NCI-H1417 (cell line): ENCODE measurements at regions not wholly inside any gene's neighbourhood (a gene's known extent, or its start where the extent isn't known, plus 50 kb on each side); places are given as distances from the start of the nearest gene placed in this dataset.
"Not testable (repeated sequence)": the region's sequence is repeated elsewhere in the genome, so short reads cannot be mapped to it uniquely, and the experiment has no call there.

Experiments used
- DNase-seq, 3 experiments: peaks; one replicate each; lab custom pipeline; 2025; lab: John Stamatoyannopoulos, UW

DNA sequence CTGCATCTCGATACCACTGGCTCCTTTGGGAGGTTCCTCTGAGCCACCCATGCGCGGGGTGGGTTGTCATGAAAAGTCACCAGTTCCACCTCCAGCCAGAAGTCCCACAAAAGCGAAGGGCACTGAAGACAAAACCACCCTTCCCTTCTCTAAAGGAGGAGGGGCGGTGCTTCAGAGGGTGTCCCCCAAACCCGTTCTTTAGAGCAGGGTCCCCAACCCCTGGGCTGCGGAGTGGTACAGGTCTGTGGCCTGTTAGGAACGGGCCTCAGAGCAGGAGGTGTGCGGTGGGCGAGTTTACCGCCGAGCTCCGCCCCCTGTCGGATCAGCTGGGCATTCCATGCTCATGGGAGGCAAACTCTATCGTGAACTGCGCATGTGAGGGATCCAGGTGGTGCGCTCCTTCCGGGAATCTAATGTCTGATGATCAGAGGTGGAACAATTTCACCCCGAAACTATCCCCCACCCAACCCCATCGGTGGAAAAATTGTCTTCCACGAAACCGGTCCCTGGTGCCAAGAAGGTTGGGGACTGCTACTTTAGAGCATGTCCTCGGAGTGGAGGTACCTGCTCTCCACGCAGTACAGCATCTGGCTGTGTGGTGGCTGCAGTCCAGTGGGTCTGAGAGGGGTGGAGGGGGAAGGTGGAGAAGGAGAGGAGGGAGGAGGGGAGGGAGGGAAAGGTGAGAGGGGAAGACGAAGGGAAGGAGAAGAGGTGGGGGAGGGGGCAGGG lies 72.9 kb upstream of the SEPTIN5 start:
- DNase-seq = no peak

DNA sequence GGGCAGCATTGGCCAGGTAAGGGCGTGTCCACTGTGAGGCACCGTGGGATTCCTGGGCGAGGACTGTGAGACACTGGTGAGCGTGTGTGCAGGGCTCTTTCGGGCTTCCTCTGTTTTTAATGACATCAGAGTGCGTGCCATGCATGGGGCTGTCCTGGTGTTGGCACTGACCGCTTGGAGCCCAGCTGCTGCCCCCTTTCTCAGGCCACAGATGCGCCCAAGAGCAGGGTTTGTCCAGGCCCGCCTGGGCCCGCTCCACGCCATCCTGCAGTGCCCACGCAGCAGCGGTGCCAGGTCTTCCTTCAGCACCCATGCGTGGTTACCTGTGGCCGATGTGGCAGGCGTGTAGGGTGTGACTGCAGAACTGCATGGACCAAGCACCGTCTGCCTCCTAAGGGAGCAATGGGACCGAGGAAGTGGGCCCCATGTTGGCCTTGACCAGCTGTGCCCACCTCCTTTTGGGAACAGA lies 72.3 kb upstream of the SEPTIN5 start:
- no peak for DNase-seq

DNA sequence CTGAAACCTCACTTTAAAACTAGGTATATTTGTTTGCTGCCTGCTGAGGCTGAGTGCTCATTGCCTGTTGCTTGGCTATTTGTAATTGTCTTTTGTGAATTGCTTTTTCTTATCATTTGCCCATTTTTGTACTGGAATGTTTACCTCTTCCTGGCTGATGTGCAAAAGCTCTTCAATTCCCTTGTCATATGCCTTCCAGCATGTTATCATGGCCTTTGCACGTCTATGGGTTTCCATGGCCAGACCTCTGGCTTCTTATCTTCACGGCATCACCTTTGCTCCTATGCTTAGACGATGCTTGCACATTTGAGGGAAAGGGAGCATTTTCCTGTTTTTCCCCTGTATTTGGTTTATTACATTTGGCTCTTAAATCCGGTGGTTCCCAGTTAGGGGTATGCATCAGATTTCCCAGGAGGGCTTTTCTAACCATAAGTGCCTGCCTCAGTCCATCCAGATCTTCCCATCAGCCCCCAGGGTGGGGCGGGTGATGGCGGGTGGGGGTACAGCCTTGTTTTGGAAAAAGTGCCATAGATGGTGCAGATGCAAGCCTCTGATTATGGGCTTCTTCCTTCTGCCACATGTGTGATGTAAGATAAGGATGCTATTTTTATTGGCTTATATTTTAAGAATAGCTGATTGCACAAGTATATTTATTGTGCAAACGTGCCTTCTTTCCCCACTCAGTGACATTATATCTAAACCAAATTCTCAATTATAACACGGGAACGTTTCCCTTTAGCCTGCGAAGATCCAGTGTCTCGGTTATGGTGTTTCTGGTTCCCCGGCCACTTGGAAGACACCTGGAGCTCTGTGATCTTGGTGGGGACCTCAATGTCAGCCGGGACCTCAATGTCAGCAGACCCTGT lies 70.6 kb upstream of the SEPTIN5 start:
- no peak for DNase-seq

DNA sequence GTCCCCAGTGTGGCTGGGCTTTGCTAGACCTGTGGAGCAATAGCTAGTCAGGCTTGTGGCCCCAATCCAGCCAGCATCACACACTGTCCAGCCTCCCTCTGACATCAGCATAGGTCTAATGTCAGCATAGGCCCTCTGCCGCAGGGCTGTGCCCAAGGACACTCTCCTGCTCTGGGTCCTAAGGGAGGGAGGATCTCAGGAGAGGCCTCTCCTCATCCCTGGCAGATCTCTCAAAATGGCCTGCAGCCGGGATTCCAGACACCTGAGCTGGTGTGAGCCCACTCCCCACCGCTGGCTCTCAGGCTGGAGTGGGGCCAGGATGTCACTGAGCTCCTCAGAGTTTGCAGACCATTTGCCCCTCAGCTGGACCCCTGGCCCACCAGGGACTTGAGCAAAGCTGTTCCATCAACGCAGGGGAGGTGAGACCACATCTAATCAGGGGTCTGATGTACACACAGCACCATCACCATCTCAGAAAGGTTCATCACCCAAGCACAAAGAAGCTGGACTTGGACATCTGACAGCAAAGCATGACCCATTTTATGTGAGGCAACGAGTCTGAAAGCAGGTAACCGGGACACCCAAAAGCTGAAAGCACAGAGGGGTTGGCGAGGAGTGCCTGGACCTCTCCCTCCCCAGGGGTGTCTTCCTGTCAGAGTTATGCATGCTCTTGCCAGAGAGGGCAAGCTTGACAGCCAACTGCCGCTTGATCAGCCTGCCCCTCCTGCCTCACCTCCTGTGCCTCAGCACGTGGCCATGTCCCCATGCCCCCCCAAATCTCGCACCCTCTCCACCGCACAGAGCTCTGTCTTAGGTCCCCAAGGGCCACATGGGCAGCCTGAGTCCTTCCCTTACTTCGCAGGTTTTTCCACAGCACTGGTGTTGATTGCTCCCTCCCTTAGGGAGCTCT lies 69.7 kb upstream of the SEPTIN5 start:
- DNase-seq = no peak

DNA sequence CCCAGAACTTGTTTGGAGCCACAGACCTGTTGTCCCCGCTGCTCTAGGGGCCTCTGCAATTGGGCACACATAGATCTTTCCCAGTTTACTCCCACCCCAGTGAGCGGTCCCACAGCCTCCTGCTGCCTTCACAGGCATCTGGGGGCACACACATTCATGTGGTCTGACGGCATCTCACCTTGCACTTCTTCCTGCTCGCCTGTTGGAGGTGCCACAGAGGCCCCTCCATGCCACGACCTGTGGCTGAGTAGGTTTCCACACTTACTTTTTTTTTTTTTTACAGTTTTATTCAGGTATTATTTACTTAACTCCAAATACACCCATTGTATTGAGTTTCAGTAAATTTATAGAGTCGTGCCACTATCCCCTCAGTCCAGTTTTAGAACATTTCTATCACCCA lies 68.9 kb upstream of the SEPTIN5 start:
- DNase-seq = no peak

DNA sequence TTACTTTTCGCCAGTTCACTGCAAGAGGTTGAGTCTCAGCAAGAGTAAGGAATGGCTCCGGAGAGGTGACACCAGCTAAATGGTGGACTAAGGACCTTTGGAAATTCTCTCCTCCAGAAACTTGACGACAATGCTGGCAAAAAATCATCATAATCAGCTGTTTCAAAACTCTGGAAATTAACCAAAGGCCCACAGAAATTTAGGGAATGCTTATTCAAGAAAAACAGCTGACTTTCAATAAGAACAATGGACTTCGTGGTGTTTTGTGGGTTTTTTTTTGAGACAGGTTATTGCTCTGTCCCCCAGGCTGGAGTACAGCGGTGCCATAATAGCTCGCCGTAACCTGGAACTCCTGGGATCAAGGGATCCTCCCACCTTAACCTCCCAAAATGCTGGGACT lies 68.4 kb upstream of the SEPTIN5 start:
- no peak for DNase-seq

DNA sequence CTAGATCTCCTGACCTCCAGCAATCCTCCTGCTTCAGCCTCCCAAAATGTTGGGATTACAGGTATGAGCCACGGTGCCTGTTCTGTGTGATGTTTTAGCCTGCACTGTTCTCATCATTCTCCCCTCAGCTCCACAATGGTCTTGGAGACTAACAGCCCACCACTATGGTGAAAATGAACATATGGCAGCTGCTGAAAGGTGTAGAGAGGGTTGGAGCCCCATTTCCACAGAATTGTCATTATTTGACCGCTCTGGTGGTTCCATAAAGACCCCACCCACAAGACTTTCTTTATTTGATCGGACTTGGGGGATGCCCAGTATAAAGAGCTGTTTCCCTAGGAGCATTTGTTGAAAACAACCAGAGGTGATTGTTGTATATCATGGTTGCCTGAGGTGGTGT lies 67.9 kb upstream of the SEPTIN5 start:
- DNase-seq = no peak

DNA sequence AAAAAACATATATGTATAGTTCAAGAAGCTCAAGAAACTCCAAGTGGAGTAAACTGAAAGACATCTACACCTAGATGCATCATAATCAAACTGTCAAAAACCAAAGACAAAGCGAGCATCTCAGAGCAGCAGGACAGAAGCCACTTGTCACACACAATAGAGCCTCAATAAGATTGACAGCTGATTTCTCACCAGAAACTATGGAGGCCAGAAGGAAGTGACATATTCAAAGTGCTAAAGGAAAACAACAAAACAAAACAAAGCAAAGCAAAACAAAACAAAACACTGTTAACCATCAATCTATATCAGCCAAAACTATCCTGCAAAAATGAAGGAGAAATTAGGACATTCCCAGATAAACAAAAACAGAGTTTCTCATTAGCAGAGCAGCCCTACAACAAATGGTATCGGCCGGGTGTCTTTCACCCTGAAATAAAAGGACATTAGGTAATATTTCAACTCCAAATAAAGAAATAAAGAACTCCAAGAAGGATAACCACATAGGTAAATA lies 65.8 kb upstream of the SEPTIN5 start:
- no peak for DNase-seq

DNA sequence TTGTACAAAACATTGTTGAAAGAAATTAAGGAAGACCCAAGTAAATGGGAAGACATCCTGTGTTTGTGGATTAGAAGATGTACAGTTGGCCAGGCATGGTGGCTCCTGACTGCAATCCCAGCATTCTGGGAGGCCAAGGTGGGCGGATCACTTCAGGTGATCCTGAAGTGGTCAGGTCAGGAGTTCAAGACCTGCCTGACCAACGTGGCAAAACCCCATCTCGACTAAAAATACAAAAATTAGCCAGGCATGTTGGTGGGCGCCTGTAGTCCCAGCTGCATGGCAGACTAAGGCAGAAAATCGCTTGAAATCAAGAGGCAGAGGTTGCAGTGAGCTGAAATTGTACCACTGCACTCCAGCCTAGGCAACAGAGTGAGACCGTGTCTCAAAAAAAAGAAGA lies 62.0 kb upstream of the SEPTIN5 start:
- no peak for DNase-seq

DNA sequence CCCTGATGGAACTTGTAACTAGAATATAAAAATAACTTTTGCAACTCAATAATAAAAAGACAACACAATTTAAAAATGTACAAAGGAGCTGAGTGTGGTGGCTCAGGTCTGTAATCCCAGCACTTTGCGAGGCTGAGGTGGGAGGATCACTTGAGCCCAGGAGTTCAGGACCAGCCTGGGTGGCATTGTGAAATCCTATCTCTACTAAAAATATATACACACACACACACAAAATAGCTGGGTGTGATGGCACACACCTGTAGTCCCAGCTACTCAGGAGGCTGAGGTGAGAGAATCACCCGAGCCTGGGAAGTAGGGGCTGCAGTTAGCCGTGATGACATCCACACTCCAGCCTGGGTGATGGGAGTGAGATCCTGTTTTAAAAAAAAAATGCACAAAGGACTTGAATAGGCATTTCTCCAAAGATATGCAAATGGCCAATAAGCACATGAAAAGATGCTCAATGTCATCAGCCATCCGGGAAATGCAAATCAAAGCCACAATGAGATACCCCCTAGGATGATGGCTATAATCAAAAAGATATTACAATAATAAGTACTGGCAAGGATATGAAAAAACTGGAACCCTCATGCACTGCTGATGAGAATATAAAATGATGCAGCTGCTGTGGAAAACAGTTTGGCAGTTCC lies 59.8 kb upstream of the SEPTIN5 start:
- no peak for DNase-seq

DNA sequence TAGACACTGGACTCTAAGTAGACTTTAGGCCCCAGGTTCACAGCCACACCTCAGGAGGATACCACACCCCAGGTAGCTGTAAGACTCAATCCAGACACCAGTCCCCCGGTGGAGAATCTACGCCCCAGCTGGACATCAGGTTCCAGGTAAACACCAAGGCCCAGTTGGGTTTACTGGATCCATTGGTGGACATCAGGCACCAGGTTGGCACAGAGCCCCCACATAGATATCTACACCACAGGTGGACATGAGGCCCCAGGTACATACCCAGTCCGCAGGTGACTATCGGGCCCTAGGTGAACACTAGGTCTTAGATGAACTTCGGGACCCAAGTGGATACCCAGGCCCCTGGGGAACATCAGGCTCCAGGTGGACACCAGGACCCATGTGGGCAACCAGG lies 58.9 kb upstream of the SEPTIN5 start:
- DNase-seq = no peak

DNA sequence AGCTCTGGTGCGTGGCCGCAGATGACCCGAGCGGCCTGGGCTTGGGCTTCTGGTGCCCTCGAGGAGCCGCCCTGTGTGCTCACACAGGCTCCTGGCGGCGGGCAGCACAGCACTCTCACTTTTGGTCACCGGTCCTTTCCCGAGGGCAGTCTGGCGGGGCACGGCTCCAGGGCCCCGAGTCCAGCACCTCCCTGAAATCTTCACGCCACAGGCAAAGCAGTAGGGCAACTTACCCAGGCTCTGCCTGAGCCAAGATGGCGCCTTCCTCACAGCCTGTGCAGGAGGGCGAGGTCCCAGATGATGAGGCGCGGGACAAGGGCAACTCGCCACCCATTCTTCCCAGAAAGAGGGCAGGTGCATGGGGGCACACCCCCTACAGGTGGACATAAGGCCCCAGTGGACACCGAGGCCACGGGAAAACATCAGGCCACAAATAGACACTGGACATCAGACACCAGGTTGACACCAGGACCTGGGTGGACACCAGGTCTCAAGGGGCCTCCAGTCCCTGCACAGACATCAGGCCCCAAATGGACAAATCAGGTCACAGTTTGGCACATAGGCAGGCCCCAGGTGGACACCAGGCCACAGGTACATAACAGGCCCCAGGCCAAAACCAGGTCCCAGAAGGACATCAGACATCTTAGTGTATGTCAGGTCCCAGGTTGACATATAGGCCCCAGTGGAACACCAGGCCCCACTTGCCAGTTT lies 57.6 kb upstream of the SEPTIN5 start:
- no peak for DNase-seq

DNA sequence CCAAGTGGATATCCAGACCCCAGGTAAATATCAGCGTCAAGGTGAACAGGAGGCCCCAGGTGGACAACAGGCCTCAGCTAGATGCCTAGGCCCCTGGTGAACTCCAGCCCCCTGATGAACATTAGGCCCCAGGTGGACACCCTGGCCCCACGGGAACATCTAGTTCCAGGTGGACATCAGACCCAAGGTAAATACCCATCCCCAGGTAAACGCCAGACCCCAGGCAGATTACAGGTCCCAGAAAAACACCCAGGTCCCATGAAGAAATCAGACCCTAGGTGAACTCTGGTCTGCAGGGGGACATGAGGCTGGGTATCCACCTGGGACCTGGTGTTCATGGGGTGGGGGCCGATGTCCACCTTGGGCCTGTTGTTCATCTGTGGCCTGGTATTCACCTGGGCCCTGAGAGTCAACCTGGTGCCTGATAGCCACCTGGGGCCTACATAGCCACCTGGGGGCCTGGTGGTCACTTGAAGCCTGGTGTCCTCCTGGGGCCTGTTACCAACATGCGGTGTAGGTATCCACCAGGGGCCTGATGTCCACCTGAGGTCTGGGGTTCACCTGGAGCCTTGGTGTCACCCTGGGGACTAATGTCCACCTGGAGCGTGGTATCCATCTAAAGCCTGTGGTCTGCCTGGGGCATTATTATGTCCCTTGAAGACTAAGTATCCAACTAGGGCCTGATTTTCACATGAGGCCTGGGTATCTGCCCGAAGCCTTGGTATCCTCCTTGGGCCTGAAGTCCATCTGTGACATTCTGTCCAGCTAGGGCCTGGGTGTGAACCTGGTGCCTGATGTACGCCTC lies 56.8 kb upstream of the SEPTIN5 start:
- no peak for DNase-seq

DNA sequence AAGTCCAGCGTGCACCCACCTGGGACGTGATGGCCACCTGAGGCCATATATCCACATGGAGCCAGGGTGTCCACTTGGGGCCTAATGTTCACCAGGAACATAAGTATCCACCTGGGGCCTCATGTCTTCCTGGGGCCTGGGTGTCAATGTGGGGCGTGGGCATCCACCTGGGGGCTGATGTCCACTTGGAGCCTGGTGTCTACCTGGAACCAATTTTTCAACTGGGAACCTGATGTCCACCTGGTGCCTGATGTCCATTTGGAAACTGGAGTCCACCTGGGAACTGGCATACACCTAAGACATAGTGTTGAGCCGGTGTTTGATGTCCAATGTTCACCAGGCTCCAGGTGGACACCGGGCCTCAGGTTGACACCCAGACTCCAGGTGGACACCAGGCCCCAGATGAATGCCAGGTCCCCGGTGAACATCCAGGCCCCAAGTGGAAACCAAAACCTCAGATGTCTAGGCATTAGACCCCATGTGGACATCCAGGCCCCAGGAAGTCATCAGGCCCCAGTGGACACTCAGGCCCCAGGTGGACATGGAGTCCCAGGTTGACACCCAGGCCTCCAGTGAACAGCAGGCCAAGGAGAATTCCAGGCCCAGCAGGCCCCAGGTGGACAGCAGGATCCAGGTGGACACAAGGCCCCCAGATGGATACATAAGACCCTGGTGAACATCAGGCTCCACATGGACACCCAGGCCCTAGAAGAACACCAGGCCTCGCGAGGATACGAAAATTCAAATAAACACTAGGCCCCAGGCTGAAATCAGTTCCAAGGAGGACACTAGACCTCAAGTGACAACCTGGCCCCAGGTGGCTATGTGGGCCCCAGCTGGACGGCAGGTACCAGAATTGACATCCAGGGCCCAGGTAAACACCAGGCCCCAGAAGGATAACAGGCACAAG lies 56.0 kb upstream of the SEPTIN5 start:
- no peak for DNase-seq

DNA sequence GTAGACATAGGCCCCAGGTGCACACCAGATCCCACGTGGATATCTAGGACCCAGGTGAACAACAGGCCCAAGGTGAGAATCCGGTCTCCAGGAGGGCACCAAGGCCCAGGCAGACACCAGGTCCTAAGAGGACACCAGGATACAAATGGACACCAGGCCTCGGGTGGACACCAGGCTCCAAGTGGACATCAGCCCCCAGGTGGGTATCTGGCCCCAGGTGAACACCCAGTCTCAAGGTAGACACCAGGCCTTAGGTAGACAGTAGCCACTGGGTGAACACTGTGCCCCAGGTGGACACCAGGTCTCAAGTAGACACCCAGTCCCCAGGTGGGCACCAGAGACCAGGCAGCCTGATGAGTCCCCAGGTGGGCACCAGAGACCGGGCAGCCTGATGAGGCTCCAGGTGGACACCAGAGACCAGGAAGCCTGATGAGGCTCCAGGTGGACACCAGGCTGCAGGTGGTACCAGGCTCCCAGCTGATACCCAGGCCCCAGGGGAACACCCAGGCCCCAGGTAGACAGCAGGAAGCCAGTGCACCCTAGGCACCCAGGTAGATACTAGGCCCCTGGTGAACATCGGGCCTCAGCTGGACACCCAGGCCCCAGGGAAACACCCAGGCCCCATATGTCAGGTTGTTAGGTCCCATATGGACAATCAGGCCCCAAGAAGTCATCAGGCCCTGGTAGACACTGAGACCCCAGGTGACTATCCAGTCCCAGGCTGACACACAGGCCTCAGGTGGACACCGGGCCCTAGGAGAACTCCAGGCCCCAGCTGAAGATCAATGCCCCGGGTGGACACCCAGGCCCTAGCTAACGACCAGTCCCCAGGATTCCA lies 55.1 kb upstream of the SEPTIN5 start:
- DNase-seq = no peak

DNA sequence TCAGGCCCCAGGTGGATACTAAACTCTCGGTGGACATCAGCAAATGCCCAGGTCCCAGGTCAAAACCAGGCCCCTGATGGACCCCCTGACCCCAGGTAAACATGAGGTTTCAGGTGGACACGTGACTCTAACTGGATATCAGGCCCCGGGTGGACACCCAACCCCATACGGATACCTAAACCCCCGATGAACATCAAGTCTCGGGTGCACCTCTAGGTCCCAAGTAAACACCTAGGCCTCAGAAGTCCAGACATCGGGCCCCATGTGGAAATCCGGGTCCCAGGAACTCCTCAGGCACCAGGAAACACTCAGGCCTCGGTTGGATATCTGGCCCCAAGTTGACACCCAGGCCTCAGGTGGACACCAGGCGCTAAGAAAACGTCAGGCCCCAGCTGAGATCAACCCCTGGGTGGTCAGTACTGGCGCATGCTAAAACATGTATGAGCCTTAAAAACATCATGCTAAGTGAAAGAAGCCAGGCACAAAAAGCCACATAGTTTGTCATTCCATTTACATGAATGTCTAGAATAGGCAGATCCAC lies 54.4 kb upstream of the SEPTIN5 start:
- no peak for DNase-seq

DNA sequence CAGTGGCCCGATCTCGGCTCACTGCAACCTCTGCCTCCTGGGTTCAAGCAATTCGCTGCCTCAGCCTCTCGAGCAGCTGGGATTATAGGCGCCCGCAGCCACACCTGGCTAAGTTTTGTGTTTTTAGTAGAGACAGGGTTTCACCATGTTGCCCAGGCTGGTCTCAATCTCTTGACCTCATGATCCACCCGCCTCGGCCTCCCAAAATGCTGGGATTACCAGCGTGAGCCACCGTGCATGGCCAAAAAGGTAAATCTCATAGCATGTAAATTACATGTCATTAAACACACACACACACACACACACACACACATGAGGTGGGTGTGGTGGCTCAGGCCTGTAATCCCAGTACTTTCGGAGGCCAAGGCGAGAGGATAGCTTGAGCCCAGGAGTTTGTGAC lies 53.7 kb upstream of the SEPTIN5 start:
- DNase-seq = not testable (repeated sequence)

DNA sequence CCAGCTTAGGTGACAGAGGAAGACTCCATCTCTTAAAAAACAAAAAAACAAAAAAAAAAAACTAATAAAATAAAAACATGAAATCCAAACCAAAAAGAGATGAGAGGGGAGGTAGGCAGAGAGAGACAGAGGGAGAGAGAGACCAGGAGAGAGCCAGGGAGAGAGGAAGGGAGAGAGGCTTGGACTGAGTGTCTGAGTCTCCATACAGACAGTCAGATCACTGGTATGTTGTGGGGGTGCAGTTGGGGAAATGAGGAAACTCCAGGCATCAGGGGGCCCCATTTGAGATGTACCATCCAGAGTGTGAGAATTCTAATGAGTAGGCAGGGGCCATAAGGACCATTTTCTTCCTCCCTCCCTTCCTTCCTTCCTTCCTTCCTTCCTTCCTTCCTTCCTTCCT lies 53.1 kb upstream of the SEPTIN5 start:
- no peak for DNase-seq
